AG09319 (cell line): ENCODE measurements at regions not wholly inside any gene's neighbourhood (a gene's known extent, or its start where the extent isn't known, plus 50 kb on each side); places are given as distances from the start of the nearest gene placed in this dataset.

Source experiments
- DNase-seq: peaks from one replicate; pipeline ENCODE4 v3.0.0-alpha.2; 2010; ENCODE audit warnings: low read depth; ENCODE audit errors: extremely low read depth
- TF ChIP-seq, protein P1 (sequence below): IDR thresholded peaks from 2 replicates; pipeline ENCODE4 v1.5.1; 2011; ENCODE audit warnings: low read depth, mild to moderate bottlenecking, inconsistent platforms, low read length, moderate library complexity

DNA sequence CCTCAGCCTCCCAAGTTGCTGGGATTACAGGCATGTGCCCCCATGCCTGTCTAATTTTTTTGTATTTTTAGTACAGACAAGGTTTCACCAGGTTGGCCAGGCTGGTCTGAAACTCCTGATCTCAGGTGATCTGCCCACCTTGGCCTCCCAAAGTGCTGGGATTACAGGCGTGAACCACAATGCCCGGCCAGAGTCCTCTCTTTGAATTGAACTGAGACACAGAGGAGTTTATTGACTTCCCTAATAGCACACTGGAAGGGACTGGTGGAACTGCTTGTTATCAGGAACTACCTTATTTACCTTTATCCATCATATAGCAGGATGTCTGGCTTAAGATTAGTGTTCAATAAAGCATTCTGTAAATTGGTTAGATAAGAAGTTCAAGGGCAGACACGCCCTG is 613.8 kb downstream of the EFNB2 start:
- TF ChIP-seq, protein P1, sequence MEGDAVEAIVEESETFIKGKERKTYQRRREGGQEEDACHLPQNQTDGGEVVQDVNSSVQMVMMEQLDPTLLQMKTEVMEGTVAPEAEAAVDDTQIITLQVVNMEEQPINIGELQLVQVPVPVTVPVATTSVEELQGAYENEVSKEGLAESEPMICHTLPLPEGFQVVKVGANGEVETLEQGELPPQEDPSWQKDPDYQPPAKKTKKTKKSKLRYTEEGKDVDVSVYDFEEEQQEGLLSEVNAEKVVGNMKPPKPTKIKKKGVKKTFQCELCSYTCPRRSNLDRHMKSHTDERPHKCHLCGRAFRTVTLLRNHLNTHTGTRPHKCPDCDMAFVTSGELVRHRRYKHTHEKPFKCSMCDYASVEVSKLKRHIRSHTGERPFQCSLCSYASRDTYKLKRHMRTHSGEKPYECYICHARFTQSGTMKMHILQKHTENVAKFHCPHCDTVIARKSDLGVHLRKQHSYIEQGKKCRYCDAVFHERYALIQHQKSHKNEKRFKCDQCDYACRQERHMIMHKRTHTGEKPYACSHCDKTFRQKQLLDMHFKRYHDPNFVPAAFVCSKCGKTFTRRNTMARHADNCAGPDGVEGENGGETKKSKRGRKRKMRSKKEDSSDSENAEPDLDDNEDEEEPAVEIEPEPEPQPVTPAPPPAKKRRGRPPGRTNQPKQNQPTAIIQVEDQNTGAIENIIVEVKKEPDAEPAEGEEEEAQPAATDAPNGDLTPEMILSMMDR, result no peak
- no peak for DNase-seq

DNA sequence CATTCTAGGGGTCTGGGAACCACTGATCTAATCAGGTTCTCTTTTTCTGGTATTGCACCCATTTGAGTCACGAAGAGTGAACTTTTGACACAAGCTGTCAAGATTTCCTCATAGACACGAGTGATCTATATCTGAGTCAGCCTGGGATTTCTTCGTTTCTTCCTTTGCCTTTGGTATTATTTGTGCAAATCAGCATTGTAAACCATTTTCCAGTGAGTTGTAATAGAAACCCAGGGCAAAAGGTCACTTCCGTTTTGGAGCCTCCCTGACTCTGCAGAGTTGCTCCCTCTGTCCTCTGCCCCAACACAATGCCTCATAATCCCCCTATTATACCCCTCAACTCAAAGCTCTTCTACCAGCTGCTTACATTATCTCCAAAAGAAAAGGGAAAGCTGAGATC is 615.1 kb downstream of the EFNB2 start:
- TF ChIP-seq, protein P1, result no peak
- DNase-seq, result no peak

DNA sequence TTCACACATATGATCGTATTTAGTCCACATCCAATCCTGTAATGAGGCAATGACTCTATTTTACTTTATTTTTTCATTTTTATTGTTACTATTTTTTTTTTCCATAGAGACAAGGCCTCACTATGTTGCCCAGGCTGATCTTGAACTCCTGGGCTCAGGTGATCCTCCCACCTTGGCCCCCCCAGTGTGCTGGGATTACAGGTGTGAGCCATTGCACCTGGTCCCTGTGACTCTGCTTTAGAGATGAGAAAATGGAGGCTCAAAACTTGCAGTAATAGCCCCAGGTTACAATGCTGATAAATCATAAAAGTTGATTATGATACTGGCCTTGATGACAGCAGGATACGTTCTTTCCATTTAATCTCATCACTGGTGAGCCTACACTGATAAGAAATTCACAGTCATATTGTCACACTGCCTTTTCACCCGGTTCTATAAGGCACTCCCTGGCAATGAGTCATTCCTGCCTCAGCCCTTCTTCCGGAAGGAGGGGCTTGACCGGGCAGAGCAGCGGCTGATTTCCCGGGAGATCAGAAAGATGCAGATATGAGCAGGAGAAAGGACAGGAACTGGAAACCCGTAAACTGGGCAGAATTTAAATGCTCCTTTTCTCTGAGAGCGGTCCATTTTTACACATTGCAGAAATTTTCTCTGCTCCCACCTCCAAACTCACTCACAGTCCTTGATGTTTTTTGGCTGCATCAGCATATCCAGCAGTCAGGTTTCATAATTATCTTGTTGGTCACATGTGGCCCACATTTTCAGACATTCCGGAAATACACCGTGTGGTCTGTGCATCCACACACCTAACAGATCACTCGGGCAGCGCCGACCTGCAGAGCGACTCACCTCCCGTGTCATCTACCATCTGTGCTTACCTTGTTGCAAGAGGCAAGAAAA is 616.4 kb downstream of the EFNB2 start:
- TF ChIP-seq, protein P1, result no peak
- DNase-seq, result no peak

DNA sequence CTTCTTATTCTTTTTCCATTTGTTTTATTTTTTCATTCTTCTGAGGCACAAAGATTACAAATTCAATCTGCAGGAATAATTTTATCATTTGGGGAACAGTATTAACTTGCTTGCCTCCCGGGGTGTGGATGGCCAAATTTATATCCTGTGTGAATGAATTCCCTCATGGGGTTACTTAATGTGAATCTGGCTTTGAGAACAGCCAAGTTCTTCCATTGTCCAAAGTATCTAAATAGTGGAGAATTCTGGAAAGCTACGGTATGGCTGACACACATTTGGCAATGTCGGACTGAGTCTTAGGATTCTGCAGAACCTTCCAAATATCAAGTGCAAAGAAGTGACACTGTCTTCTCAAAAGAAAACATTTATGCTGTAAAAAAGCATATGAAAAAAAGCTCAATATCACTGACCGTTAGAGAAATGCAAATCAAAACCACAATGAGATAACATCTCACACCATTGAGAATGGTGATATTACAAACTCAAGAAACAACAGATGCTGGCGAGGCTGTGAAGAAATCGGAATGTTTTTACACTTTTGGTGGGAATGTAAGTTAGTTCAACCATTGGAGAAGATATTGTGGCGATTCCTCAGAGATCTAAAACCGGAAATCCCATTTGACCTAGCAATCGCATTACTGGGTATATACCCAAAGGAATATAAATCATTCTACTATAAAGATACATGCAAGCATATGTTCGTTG is 620.2 kb downstream of the EFNB2 start:
- TF ChIP-seq, protein P1, result no peak
- no peak for DNase-seq

DNA sequence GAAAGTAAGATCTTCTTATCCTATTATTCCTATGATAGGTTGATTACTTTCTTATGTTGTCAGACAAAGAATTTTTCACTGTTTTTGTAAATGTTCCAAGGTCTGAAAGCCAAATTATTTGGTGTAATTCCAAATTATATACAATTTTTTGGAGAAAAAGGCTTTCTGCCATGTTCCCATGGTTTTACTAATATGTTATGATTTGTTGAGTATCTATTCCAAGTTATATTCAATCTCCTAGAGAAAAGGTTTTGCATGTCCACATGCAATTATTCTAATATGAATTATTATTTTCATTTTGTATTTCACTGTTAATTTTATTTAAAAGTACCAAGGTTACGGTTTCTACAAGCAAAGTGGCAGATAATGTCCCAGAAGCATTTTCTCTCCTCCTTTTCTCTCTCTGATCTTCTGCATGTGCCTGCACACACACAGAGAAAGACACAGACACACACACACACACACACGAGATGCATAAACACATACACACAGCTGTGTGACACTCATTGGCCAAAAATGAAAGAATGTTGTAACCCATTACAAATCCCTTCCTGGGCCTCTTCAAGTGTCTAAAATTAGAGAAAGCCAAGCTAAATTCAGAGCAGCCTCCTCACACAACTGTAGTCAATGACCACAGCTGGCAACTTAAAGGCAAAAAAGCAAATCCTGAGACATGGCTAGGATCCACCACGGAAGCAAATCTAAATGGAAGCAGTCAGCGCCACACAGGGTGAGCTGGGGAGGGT is 621.0 kb downstream of the EFNB2 start:
- TF ChIP-seq, protein P1, result no peak
- no peak for DNase-seq

DNA sequence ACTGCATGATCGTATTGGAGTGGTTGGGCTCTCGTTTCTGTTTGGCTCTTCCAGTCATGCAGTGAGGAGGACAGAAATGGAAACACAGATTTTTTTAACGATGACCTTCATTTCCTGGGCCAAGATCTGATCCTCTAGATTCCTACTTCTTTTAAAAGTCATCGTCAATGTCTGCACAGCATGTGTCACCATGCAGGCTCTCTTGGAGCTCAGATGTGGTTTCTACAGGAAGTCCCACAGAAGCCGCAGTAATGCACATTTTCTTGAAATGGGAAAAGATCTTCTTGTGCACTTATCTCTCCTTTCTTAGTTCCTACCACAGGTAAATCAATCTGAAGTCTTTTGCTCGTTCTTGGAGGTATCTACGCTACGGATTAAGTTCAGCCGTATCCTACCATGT is 626.9 kb downstream of the EFNB2 start:
- TF ChIP-seq, protein P1, result no peak
- no peak for DNase-seq
